IMR-90 (cell line): ENCODE measurements at regions not wholly inside any gene's neighbourhood (a gene's known extent, or its start where the extent isn't known, plus 50 kb on each side); places are given as distances from the start of the nearest gene placed in this dataset.

Experiments
- ATAC-seq: fragments of 200-7000 bp; cut with Tn5 transposase; 2 replicates; pipeline ENCODE4 v1.9.1; 2020; ENCODE audit warnings: low read depth, mild to moderate bottlenecking, moderate library complexity
- BruUV-seq: library from RNA; stranded (reverse); fragments of 400-500 nt; replicated peaks from 2 replicates; lab custom pipeline; 2021; lab: Mats Ljungman, UMichigan
- CTCF ChIA-PET: fragments of 300-600 bp; formaldehyde crosslinking; extraction: SDS; loops from one replicate; lab custom pipeline; 2021; ENCODE audit warnings: antibody characterized with exemption; lab: Yijun Ruan, JAX
- POLR2A ChIA-PET: fragments of 300-600 bp; sonication (Branson Sonifier 250); formaldehyde crosslinking; loops from one replicate; lab custom pipeline; 2022; ENCODE audit warnings: antibody characterized with exemption; ENCODE audit not compliant: unreplicated experiment; lab: Charles Lee
- DNase-seq: peaks from one replicate; pipeline ENCODE4 v3.0.0; 2013
- H2AFZ ChIP-seq: replicated peaks from 2 replicates; pipeline ENCODE3; 2013; ENCODE audit warnings: low read length, mild to moderate bottlenecking; ENCODE audit not compliant: poor library complexity
- H2AK5ac ChIP-seq: 2 replicates; pipeline ENCODE4 v1.6.1; 2013; ENCODE audit warnings: low read depth, low read length, inconsistent platforms
- H2AK9ac ChIP-seq: replicated peaks from 2 replicates; pipeline ENCODE3; 2013; ENCODE audit warnings: mild to moderate bottlenecking, low read depth, low read length, moderate library complexity; ENCODE audit not compliant: poor library complexity
- H2BK120ac ChIP-seq: 2 replicates; pipeline ENCODE4 v1.6.1; 2013; ENCODE audit warnings: low read depth, low read length, inconsistent platforms
- H2BK15ac ChIP-seq: 3 replicates; pipeline ENCODE4 v1.6.1; 2013; ENCODE audit warnings: low read depth, low read length, inconsistent platforms
- H2BK20ac ChIP-seq: 2 replicates; pipeline ENCODE4 v1.6.1; 2013; ENCODE audit warnings: low read depth, mild to moderate bottlenecking, inconsistent platforms, low read length, moderate library complexity
- H2BK5ac ChIP-seq: 2 replicates; pipeline ENCODE4 v1.6.1; 2013; ENCODE audit warnings: mild to moderate bottlenecking, low read depth, low read length, inconsistent platforms; ENCODE audit not compliant: poor library complexity, severe bottlenecking
- H3K14ac ChIP-seq: replicated peaks from 2 replicates; pipeline ENCODE4 v1.6.1; 2013; ENCODE audit warnings: low read depth, low read length, inconsistent platforms
- H3K18ac ChIP-seq: 2 replicates; pipeline ENCODE4 v1.6.1; 2013; ENCODE audit warnings: low read depth, low read length, control low read depth
- H3K23ac ChIP-seq: 2 replicates; pipeline ENCODE4 v1.6.1; 2013; ENCODE audit warnings: low read depth, low read length, inconsistent platforms
- H3K27ac ChIP-seq: 2 replicates; pipeline ENCODE4 v1.5.1; 2013; ENCODE audit warnings: mild to moderate bottlenecking, control low read depth, low read length; ENCODE audit not compliant: insufficient read depth
- H3K27me3 ChIP-seq: 2 replicates; pipeline ENCODE4 v1.6.1; 2013; ENCODE audit warnings: low read length; ENCODE audit not compliant: control insufficient read depth, insufficient read depth
- H3K36me3 ChIP-seq: 2 replicates; pipeline ENCODE4 v1.6.1; 2013; ENCODE audit warnings: low read length, mixed read lengths; ENCODE audit not compliant: control insufficient read depth, insufficient read depth
- H3K4ac ChIP-seq: 2 replicates; pipeline ENCODE4 v1.6.1; 2013; ENCODE audit warnings: low read depth, low read length, inconsistent platforms
- H3K4me1 ChIP-seq: 2 replicates; pipeline ENCODE4 v1.6.1; 2013; ENCODE audit warnings: low read length, mixed read lengths; ENCODE audit not compliant: control insufficient read depth, insufficient read depth
- H3K4me2 ChIP-seq: 2 replicates; pipeline ENCODE4 v1.6.1; 2013; ENCODE audit warnings: low read depth, mild to moderate bottlenecking, control low read depth, low read length, moderate library complexity
- H3K4me3 ChIP-seq: 2 replicates; pipeline ENCODE4 v1.5.1; 2013; ENCODE audit warnings: low read depth, mild to moderate bottlenecking, control low read depth, low read length, moderate library complexity; ENCODE audit not compliant: insufficient read depth
- H3K56ac ChIP-seq: 2 replicates; pipeline ENCODE4 v1.6.1; 2013; ENCODE audit warnings: low read length, inconsistent platforms; ENCODE audit not compliant: insufficient read depth; ENCODE audit errors: extremely low read depth
- H3K79me1 ChIP-seq, 2 experiments: 2 replicates each; pipeline ENCODE4 v1.6.1; 2013; ENCODE audit warnings: low read length in 2 of 2, inconsistent platforms in 1 of 2, low read depth in 1 of 2
- H3K9ac ChIP-seq: 2 replicates; pipeline ENCODE4 v1.6.1; 2013; ENCODE audit warnings: low read depth, low read length, control low read depth
- H3K9me1 ChIP-seq: 2 replicates; pipeline ENCODE4 v1.6.1; 2013; ENCODE audit warnings: low read length, inconsistent platforms; ENCODE audit not compliant: insufficient read depth
- H3K9me3 ChIP-seq: 2 replicates; pipeline ENCODE4 v1.6.1; 2013; ENCODE audit warnings: low read length; ENCODE audit not compliant: control insufficient read depth, insufficient read depth
- H4K20me1 ChIP-seq: 2 replicates; pipeline ENCODE4 v1.6.1; 2013; ENCODE audit warnings: low read length, inconsistent platforms; ENCODE audit not compliant: insufficient read depth
- H4K5ac ChIP-seq: 2 replicates; pipeline ENCODE4 v1.6.1; 2013; ENCODE audit warnings: mild to moderate bottlenecking, low read depth, low read length, control low read depth
- H4K8ac ChIP-seq, 2 experiments: 2 replicates each; pipeline ENCODE4 v1.6.1; 2013; ENCODE audit warnings: low read depth in 2 of 2, low read length in 2 of 2, control low read depth in 1 of 2, inconsistent platforms in 1 of 2
- H4K91ac ChIP-seq: 2 replicates; pipeline ENCODE4 v1.6.1; 2013; ENCODE audit warnings: low read depth, low read length, inconsistent platforms; ENCODE audit not compliant: insufficient read depth
- CEBPB ChIP-seq: IDR thresholded peaks from 2 replicates; pipeline ENCODE4 v1.6.1; 2012; ENCODE audit warnings: low read depth, low read length, improper control_type of control experiment
- MAFK ChIP-seq: IDR thresholded peaks from 2 replicates; pipeline ENCODE4 v1.6.1; 2012; ENCODE audit warnings: low read depth, low read length, improper control_type of control experiment
- WGBS, 2 experiments: methylation state at CpG; one replicate each; pipeline versions ENCODE4 v1.1.5 to v1.1.7; 2013; ENCODE audit warnings: missing lambda C conversion rate in 2 of 2; ENCODE audit not compliant: insufficient read length in 1 of 2; ENCODE audit errors: extremely low coverage in 2 of 2; 5-methylcytosine and 5-hydroxymethylcytosine counted together
- dilution Hi-C: fragments of 300-500 bp; cut with HindIII; formaldehyde crosslinking; loops from one replicate; pipeline ENCODE4 v1.14.3; 2018; ENCODE audit warnings: low sequenced_read_pairs; ENCODE audit not compliant: unreplicated experiment
- in situ Hi-C: fragments of 300-500 bp; cut with MboI; formaldehyde crosslinking; loops from 3 replicates; pipeline ENCODE4 v1.14.3; 2019; ENCODE audit warnings: low sequenced_read_pairs, inconsistent platforms, mixed read lengths
- intact Hi-C: fragments of 100-400 bp; cut with micrococcal nuclease; formaldehyde crosslinking; loops from 2 replicates; pipeline ENCODE4 v1.10.0; 2022

DNA sequence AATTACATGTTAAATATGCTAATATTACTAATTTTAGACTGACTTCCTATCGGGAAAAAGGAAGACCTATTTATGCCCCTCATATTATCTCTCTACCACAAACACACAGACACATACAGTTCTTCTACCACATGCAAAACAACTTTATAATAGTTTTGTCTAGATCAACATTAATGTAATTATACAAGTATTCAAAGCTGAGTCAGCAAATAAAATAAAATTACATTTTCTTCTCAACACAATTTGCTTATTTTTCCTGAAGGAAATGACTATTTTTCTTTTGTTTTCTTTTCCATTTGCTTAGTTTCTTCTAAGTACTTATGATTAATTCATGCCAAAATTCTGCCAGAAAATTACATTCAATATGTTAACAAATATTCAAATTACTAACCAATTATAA lies 654.2 kb downstream of the AMY1C start:
- H3K9me1 ChIP-seq = no peaks in the 10 kb centered on the region
- no peak overlapping the region for H3K4ac ChIP-seq
- no peak overlapping the region for H3K4me3 ChIP-seq
- H2BK20ac ChIP-seq = no peak overlapping the region
- no peak overlapping the region for H2AK9ac ChIP-seq
- no peak overlapping the region for H3K14ac ChIP-seq
- H3K9me3 ChIP-seq = peaks cover 4% of the 10 kb centered on the region; the same call in 1 of the 2 replicates
- H2BK120ac ChIP-seq = no peak overlapping the region
- ATAC-seq (no peak), DNase-seq (no peak)
- no peaks in the 10 kb centered on the region for H4K20me1 ChIP-seq
- intact Hi-C loops (no loop called here), dilution Hi-C loops (no loop called here), in situ Hi-C loops (no loop called here)
- no peak overlapping the region for H2AFZ ChIP-seq
- no peak overlapping the region for H2BK15ac ChIP-seq
- TF ChIP-seq MAFK (peak; percentile 99), CEBPB (no peak)
- no peak overlapping the region for H3K23ac ChIP-seq
- H3K79me1 ChIP-seq = no peaks in the 10 kb centered on the region
- no peaks in the 10 kb centered on the region for H3K36me3 ChIP-seq
- H3K27ac ChIP-seq = no peak overlapping the region
- H3K18ac ChIP-seq = no peak overlapping the region
- CTCF ChIA-PET = no interaction called here
- no peak overlapping the region for H4K91ac ChIP-seq
- no peak overlapping the region for H2AK5ac ChIP-seq
- no peak overlapping the region for H2BK5ac ChIP-seq
- POLR2A ChIA-PET = no interaction called here
- H3K4me1 ChIP-seq = no peaks in the 10 kb centered on the region
- H3K4me2 ChIP-seq = no peak overlapping the region
- H3K56ac ChIP-seq = no peak overlapping the region
- no peaks in the 10 kb centered on the region for H3K27me3 ChIP-seq
- no TSS peak for BruUV-seq
- no peak overlapping the region for H4K8ac ChIP-seq
- H4K5ac ChIP-seq = no peak overlapping the region
- WGBS, 2 experiments = no CpG with 5 or more reads among the region's 1 CpG
- H3K9ac ChIP-seq = no peak overlapping the region
